Uterus (tissue), 3 donors: ENCODE measurements at regions not wholly inside any gene's neighbourhood (a gene's known extent, or its start where the extent isn't known, plus 50 kb on each side); places are given as distances from the start of the nearest gene placed in this dataset.

Experiments used
- DNase-seq, 2 donors: peaks; one replicate each; pipeline ENCODE4 v3.0.0-alpha.2; 2019 to 2020
- H3K27ac ChIP-seq, 2 donors: fragments of 200-600 bp; sonication (generic); 1 replicate in 1 of 2; 2 replicates in 1 of 2; pipeline ENCODE4 v1.5.1; 2016 to 2018
- H3K27me3 ChIP-seq, 2 donors: fragments of 200-600 bp; sonication (generic); one replicate each; pipeline ENCODE4 v1.5.1; 2018 to 2019; ENCODE audit warnings: control low read depth in 1 of 2
- H3K36me3 ChIP-seq, 2 donors: fragments of 200-600 bp; sonication (generic); one replicate each; pipeline ENCODE4 v1.5.1; 2019; ENCODE audit warnings: control low read depth in 1 of 2
- H3K4me1 ChIP-seq, 2 donors: fragments of 200-600 bp; sonication (generic); one replicate each; pipeline ENCODE4 v1.5.1; 2018 to 2019; ENCODE audit warnings: control low read depth in 1 of 2
- H3K4me3 ChIP-seq, 2 donors: fragments of 200-600 bp; sonication (generic); 1 replicate in 1 of 2; 2 replicates in 1 of 2; pipeline ENCODE4 v1.5.1; 2018 to 2019; ENCODE audit warnings: mild to moderate bottlenecking in 1 of 2
- H3K9me3 ChIP-seq, 2 donors: fragments of 200-600 bp; sonication (generic); one replicate each; pipeline ENCODE4 v1.5.1; 2019; ENCODE audit warnings: control low read depth in 1 of 2
- CTCF ChIP-seq, 4 experiments: fragments of 200-600 bp in 2 of 4; fragments of 450-650 bp in 2 of 4; sonication (generic) in 2 of 4; IDR thresholded peaks; one replicate each; pipeline ENCODE4 v1.5.1; 2016 to 2019; ENCODE audit warnings: antibody characterized with exemption in 4 of 4, mild to moderate bottlenecking in 2 of 4, moderate library complexity in 1 of 4
- POLR2A ChIP-seq, 2 donors: fragments of 450-650 bp; IDR thresholded peaks; one replicate each; pipeline ENCODE4 v1.6.1; 2016; ENCODE audit warnings: antibody characterized with exemption in 2 of 2, mild to moderate bottlenecking in 1 of 2, moderate library complexity in 1 of 2
- intact Hi-C: fragments of 100-400 bp; cut with DNase I; formaldehyde crosslinking; loops from one replicate; pipeline ENCODE4 v1.15.1; 2023; ENCODE audit warnings: low total_unique reads
- donor health status: DM: yes; HTN: yes; CAD: no.

DNA sequence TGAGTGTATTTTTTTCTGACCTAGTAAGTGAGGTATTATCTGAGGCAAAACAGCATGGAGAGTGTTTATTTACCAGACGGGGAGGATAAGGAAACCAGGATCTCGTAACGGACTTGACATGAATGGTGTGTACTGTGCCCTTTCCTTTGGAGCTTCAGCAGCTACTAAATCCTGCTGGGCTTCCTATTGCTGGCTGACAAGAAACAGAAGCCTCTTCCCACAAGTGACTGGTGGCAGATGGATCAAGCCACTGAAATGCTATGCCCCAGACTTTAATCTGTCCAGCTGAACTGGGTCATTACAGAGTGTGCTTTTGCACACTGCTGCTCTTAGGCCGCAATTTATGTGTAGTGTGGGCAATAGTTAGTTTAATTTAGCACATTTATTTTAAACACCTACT is 162.7 kb upstream of the MRPS30 start:
- intact Hi-C loops, result no loop called here
- Histone ChIP-seq H3K36me3 (no peaks in the 10 kb centered on the region), H3K4me3 (no peak overlapping the region), H3K27me3 (no peaks in the 10 kb centered on the region), H3K9me3 (no peaks in the 10 kb centered on the region), H3K4me1 (no peaks in the 10 kb centered on the region), H3K27ac (peak overlapping the region in 1 of 2 donors; percentile 4)
- no peak for DNase-seq
- TF ChIP-seq POLR2A (IDR thresholded peaks at IDR 0.05) (no peak), CTCF (IDR thresholded peaks at IDR 0.05) (no peak)

DNA sequence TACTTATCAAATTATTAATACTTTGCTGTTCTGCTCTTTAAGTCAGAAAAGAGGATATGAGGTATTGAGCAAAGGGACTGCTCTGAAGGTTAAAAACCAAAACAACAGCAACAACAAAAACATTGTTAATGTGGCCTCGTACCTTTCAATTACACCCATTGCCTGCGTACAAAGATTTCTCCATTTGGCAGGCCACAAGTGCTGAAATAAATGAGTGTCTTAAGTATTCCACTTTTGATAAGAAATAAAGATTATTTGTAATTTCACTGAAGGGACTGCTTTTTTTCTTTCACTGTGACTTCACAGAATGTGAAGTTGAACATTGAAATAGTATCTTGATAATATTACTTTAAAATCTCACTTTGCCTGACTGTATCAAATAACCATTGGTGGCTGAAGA is 163.2 kb upstream of the MRPS30 start:
- H3K4me3 ChIP-seq, result no peak overlapping the region
- H3K4me1 ChIP-seq, result no peaks in the 10 kb centered on the region
- no peaks in the 10 kb centered on the region for H3K36me3 ChIP-seq
- H3K27me3 ChIP-seq, result no peaks in the 10 kb centered on the region
- no peak for DNase-seq
- no peak overlapping the region for H3K27ac ChIP-seq
- TF ChIP-seq CTCF (IDR thresholded peaks at IDR 0.05), result no peak
- no peaks in the 10 kb centered on the region for H3K9me3 ChIP-seq
- intact Hi-C loops, result no loop called here

DNA sequence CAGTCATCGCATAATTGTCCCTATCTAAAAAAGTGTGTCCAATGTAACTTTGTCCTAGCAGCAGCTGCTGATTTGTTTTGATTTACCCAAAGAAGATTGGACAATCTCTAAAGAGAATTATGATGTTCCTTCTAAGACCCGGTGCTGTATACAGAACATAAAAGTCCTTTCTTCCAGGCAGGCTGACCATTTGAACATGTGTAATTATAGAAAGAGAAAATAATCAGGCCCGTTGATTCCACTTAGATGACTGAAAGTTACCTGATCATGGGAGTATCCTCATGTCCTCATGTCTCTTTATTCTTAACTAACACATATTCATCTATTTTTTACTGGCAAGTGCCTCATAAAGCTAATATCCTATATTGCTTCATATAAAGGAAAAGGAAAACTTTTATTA is 164.1 kb upstream of the MRPS30 start:
- no peak for DNase-seq
- intact Hi-C loops, result no loop called here
- TF ChIP-seq POLR2A (IDR thresholded peaks at IDR 0.05) (no peak), CTCF (IDR thresholded peaks at IDR 0.05) (no peak)
- Histone ChIP-seq H3K36me3 (no peaks in the 10 kb centered on the region), H3K9me3 (no peaks in the 10 kb centered on the region), H3K4me3 (no peak overlapping the region), H3K27me3 (no peaks in the 10 kb centered on the region), H3K4me1 (no peaks in the 10 kb centered on the region), H3K27ac (no peak overlapping the region)

GRCh38 chr5:44641820-44642219 is 166.9 kb upstream of the MRPS30 start:
- TF ChIP-seq POLR2A (IDR thresholded peaks at IDR 0.05) (no peak), CTCF (IDR thresholded peaks at IDR 0.05) (no peak)
- no peak overlapping the region for H3K27ac ChIP-seq
- H3K36me3 ChIP-seq, result no peaks in the 10 kb centered on the region
- H3K4me3 ChIP-seq, result no peak overlapping the region
- H3K9me3 ChIP-seq, result no peaks in the 10 kb centered on the region
- no peaks in the 10 kb centered on the region for H3K4me1 ChIP-seq
- intact Hi-C loops, result no loop called here
- DNase-seq, result no peak
- H3K27me3 ChIP-seq, result no peaks in the 10 kb centered on the region

- intact Hi-C loops, result no loop called here
Observed at GRCh38 chr5:44640945-44641456, 167.7 kb upstream of the MRPS30 start.

More at GRCh38 chr5:44640945-44641456, 167.7 kb upstream of the MRPS30 start:
- Histone ChIP-seq H3K9me3 (no peaks in the 10 kb centered on the region), H3K27me3 (no peaks in the 10 kb centered on the region), H3K4me3 (no peak overlapping the region), H3K27ac (no peak overlapping the region), H3K4me1 (no peaks in the 10 kb centered on the region), H3K36me3 (no peaks in the 10 kb centered on the region)
- no peak for DNase-seq
- TF ChIP-seq CTCF (IDR thresholded peaks at IDR 0.05) (no peak), POLR2A (IDR thresholded peaks at IDR 0.05) (no peak)
